CD14-positive monocyte (primary cell): ENCODE measurements at regions not wholly inside any gene's neighbourhood (a gene's known extent, or its start where the extent isn't known, plus 50 kb on each side); places are given as distances from the start of the nearest gene placed in this dataset.

Experiments used
- DNase-seq, 3 donors: peaks; one replicate each; pipeline ENCODE4 v3.0.0-alpha.2; 2011 to 2022
- H2AFZ ChIP-seq: 2 replicates; pipeline ENCODE4 v1.6.0; 2012; ENCODE audit warnings: mild to moderate bottlenecking, low read depth, low read length, inconsistent platforms; ENCODE audit not compliant: insufficient read depth, poor library complexity, severe bottlenecking
- H3K27ac ChIP-seq, 2 donors: 1 replicate in 1 of 2; 2 replicates in 1 of 2; pipeline ENCODE4 v1.5.1; 2012 to 2013; ENCODE audit warnings: low read length in 2 of 2, control low read depth in 1 of 2, inconsistent platforms in 1 of 2, low read depth in 1 of 2, mild to moderate bottlenecking in 1 of 2
- H3K27me3 ChIP-seq, 2 donors: one replicate each; pipeline versions ENCODE4 v1.6.0 to v1.6.1; 2011 to 2013; ENCODE audit warnings: low read length in 2 of 2; ENCODE audit not compliant: control insufficient read depth in 2 of 2, insufficient read depth in 2 of 2
- H3K36me3 ChIP-seq, 2 donors: replicated peaks in 1 of 2; 1 replicate in 1 of 2; 2 replicates in 1 of 2; pipeline versions ENCODE4 v1.5.1 to v1.6.1; 2012 to 2013; ENCODE audit warnings: low read length in 2 of 2, control low read depth in 1 of 2, inconsistent platforms in 1 of 2, mild to moderate bottlenecking in 1 of 2; ENCODE audit not compliant: insufficient read depth in 2 of 2, control insufficient read depth in 1 of 2
- H3K4me1 ChIP-seq, 2 donors: 1 replicate in 1 of 2; 2 replicates in 1 of 2; pipeline versions ENCODE4 v1.5.1 to v1.6.1; 2012 to 2013; ENCODE audit warnings: low read length in 2 of 2, control low read depth in 1 of 2, inconsistent platforms in 1 of 2, mild to moderate bottlenecking in 1 of 2, moderate library complexity in 1 of 2; ENCODE audit not compliant: insufficient read depth in 2 of 2, control insufficient read depth in 1 of 2
- H3K4me2 ChIP-seq: replicated peaks from 2 replicates; pipeline ENCODE3; 2012; ENCODE audit warnings: low read length, moderate library complexity, mild to moderate bottlenecking; ENCODE audit not compliant: poor library complexity, severe bottlenecking; ENCODE audit errors: extremely low read depth
- H3K4me3 ChIP-seq, 3 experiments: fragments of 200-600 bp in 1 of 3; sonication (generic) in 1 of 3; replicated peaks in 1 of 3; 1 replicate in 2 of 3; 2 replicates in 1 of 3; pipeline ENCODE4 v1.5.1; 2011 to 2013; ENCODE audit warnings: low read length in 3 of 3, mild to moderate bottlenecking in 3 of 3, control low read depth in 2 of 3, low read depth in 2 of 3, inconsistent platforms in 1 of 3, moderate library complexity in 1 of 3
- H3K79me2 ChIP-seq: 2 replicates; pipeline ENCODE4 v1.6.0; 2012; ENCODE audit warnings: mild to moderate bottlenecking, control low read depth, inconsistent platforms, low read length, moderate library complexity; ENCODE audit not compliant: insufficient read depth
- H3K9ac ChIP-seq: 2 replicates; pipeline ENCODE4 v1.6.0; 2017; ENCODE audit warnings: low read length, mild to moderate bottlenecking; ENCODE audit not compliant: insufficient read depth, poor library complexity, severe bottlenecking
- H3K9me3 ChIP-seq, 2 donors: replicated peaks in 1 of 2; 1 replicate in 1 of 2; 2 replicates in 1 of 2; pipeline versions ENCODE4 v1.5.1 to v1.6.1; 2012 to 2013; ENCODE audit warnings: low read length in 2 of 2, control low read depth in 1 of 2; ENCODE audit not compliant: control insufficient read depth in 1 of 2, insufficient read depth in 1 of 2
- H4K20me1 ChIP-seq: 2 replicates; pipeline ENCODE4 v1.6.0; 2012; ENCODE audit warnings: mild to moderate bottlenecking, low read length, control low read depth, moderate library complexity; ENCODE audit not compliant: insufficient read depth
- H3K27ac Mint-ChIP-seq, 7 donors: one replicate each; pipeline ENCODE4 v1.8.0; 2020; ENCODE audit warnings: mild to moderate bottlenecking in 7 of 7, mixed read lengths in 7 of 7, moderate library complexity in 6 of 7, inconsistent platforms in 2 of 7
- H3K27me3 Mint-ChIP-seq, 3 donors: one replicate each; pipeline ENCODE4 v1.8.0; 2021 to 2022; ENCODE audit warnings: low read depth in 3 of 3, mild to moderate bottlenecking in 3 of 3, mixed read lengths in 3 of 3, moderate library complexity in 3 of 3, inconsistent platforms in 1 of 3
- H3K36me3 Mint-ChIP-seq, 2 donors: one replicate each; pipeline ENCODE4 v1.8.0; 2020; ENCODE audit warnings: mixed read lengths in 2 of 2, inconsistent platforms in 1 of 2, mild to moderate bottlenecking in 1 of 2
- H3K4me1 Mint-ChIP-seq: one replicate; pipeline ENCODE4 v1.8.0; 2020; ENCODE audit warnings: mild to moderate bottlenecking, mixed read lengths
- H3K4me3 Mint-ChIP-seq, 2 donors: one replicate each; pipeline ENCODE4 v1.8.0; 2020; ENCODE audit warnings: mild to moderate bottlenecking in 2 of 2, mixed read lengths in 2 of 2, moderate library complexity in 1 of 2
- H3K9me3 Mint-ChIP-seq, 7 donors: one replicate each; pipeline ENCODE4 v1.8.0; 2020 to 2022; ENCODE audit warnings: mixed read lengths in 7 of 7, mild to moderate bottlenecking in 6 of 7, moderate library complexity in 6 of 7, inconsistent platforms in 2 of 7
- WGBS: methylation state at CpG from one replicate; pipeline ENCODE4 v1.1.5; 2013; ENCODE audit warnings: missing lambda C conversion rate; ENCODE audit not compliant: insufficient coverage; 5-methylcytosine and 5-hydroxymethylcytosine counted together
- intact Hi-C, 2 donors: fragments of 100-400 bp; cut with micrococcal nuclease; formaldehyde crosslinking; loops; one replicate each; pipeline versions ENCODE4 v1.15.0 to v1.15.1; 2023
- TF ChIP-seq, protein P1 (sequence below): fragments of 200-600 bp; IDR thresholded peaks from one replicate; pipeline ENCODE4 v1.8.0; 2022; ENCODE audit warnings: antibody characterized with exemption, mild to moderate bottlenecking

DNA sequence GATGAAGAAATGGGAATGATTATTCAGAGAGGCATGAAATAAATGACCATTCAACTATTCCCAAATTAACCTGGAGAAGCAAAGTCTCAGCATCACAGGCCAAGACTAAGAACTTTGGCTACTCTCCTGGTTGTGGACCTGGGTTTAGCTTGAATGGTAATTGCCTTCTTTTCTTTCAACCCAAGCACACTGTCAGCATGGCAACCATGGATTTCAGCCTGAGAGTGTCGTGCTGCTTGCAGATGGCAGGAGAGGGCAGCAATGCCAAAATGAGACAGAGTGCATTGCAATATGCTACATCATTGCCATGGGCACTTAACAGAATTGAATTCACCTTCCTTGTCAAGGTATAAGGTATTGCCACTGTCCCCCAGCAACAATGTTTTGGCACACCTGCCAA, 767.2 kb downstream of the REEP3 start:
- intact Hi-C loops, result no loop called here
- WGBS, result 50% methylated on average over 1 of the region's 1 CpG
- no peak overlapping the region for H2AFZ ChIP-seq
- H3K4me1 ChIP-seq, result no peaks in the 10 kb centered on the region
- Mint-ChIP-seq H3K4me1 (no peaks in the 10 kb centered on the region), H3K4me3 (no peak overlapping the region), H3K27me3 (peaks cover 0 to 3% (median 2%) of the 10 kb centered on the region in 3 donors), H3K27ac (no peak overlapping the region), H3K36me3 (no peaks in the 10 kb centered on the region), H3K9me3 (no peaks in the 10 kb centered on the region)
- no peak for DNase-seq
- no peak overlapping the region for H3K4me2 ChIP-seq
- H4K20me1 ChIP-seq, result no peaks in the 10 kb centered on the region
- no peaks in the 10 kb centered on the region for H3K79me2 ChIP-seq
- H3K36me3 ChIP-seq, result no peaks in the 10 kb centered on the region
- H3K27me3 ChIP-seq, result no peaks in the 10 kb centered on the region
- H3K27ac ChIP-seq, result no peak overlapping the region
- no peak overlapping the region for H3K4me3 ChIP-seq
- H3K9ac ChIP-seq, result no peak overlapping the region
- TF ChIP-seq, protein P1, sequence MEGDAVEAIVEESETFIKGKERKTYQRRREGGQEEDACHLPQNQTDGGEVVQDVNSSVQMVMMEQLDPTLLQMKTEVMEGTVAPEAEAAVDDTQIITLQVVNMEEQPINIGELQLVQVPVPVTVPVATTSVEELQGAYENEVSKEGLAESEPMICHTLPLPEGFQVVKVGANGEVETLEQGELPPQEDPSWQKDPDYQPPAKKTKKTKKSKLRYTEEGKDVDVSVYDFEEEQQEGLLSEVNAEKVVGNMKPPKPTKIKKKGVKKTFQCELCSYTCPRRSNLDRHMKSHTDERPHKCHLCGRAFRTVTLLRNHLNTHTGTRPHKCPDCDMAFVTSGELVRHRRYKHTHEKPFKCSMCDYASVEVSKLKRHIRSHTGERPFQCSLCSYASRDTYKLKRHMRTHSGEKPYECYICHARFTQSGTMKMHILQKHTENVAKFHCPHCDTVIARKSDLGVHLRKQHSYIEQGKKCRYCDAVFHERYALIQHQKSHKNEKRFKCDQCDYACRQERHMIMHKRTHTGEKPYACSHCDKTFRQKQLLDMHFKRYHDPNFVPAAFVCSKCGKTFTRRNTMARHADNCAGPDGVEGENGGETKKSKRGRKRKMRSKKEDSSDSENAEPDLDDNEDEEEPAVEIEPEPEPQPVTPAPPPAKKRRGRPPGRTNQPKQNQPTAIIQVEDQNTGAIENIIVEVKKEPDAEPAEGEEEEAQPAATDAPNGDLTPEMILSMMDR, result no peak
- no peaks in the 10 kb centered on the region for H3K9me3 ChIP-seq

DNA sequence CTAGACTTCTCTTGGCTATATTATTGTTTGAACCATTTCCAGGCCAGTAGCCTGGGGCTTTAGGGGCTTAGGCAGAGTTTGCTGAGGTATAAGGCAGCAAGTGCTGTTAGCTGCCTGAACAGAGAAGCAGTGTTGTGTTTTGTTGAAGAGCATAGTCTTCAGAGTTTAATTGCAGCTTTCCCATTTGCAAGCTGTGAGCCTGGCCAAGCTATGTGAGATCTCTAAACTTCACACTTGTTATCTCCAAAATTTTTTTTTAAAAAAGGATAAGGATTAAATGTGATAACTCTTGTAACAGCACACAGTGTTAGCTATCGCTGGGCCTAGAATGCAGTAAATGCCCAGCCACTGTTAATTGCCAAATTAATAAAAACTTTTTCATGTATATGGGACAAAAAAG, 782.4 kb downstream of the REEP3 start:
- Histone ChIP-seq H3K36me3 (no peaks in the 10 kb centered on the region), H3K9ac (no peak overlapping the region), H4K20me1 (no peaks in the 10 kb centered on the region), H3K9me3 (no peaks in the 10 kb centered on the region), H3K79me2 (no peaks in the 10 kb centered on the region), H3K27ac (no peak overlapping the region), H2AFZ (no peak overlapping the region), H3K4me2 (no peak overlapping the region), H3K4me1 (no peaks in the 10 kb centered on the region), H3K27me3 (no peaks in the 10 kb centered on the region), H3K4me3 (no peak overlapping the region)
- no peak overlapping the region for H3K4me3 Mint-ChIP-seq
- H3K27me3 Mint-ChIP-seq, result peaks cover 0 to 1% (median 0%) of the 10 kb centered on the region in 3 donors
- TF ChIP-seq, protein P1, result no peak
- H3K36me3 Mint-ChIP-seq, result no peaks in the 10 kb centered on the region
- peaks cover 0 to 2% (median 2%) of the 10 kb centered on the region in 7 donors for H3K9me3 Mint-ChIP-seq
- WGBS, result no CpG with 5 or more reads among the region's 1 CpG
- no peaks in the 10 kb centered on the region for H3K4me1 Mint-ChIP-seq
- no peak for DNase-seq
- no peak overlapping the region for H3K27ac Mint-ChIP-seq
- intact Hi-C loops, result no loop called here
